HCT116 (cell line): ENCODE measurements at regions not wholly inside any gene's neighbourhood (a gene's known extent, or its start where the extent isn't known, plus 50 kb on each side); places are given as distances from the start of the nearest gene placed in this dataset.

ENCODE experiments used
- ATAC-seq: fragments of 200-7000 bp; cut with Tn5 transposase; 2 replicates; pipeline ENCODE4 v1.9.1; 2020; ENCODE audit warnings: mild to moderate bottlenecking, moderate library complexity
- BruUV-seq: library from RNA; stranded (reverse); fragments of 400-500 nt; replicated peaks from 2 replicates; lab custom pipeline; 2021; lab: Mats Ljungman, UMichigan
- CTCF ChIA-PET: fragments of 300-600 bp; sonication (Branson Sonifier 250); formaldehyde crosslinking; loops from one replicate; lab custom pipeline; 2021; ENCODE audit warnings: antibody characterized with exemption; lab: Charles Lee
- POLR2A ChIA-PET: fragments of 300-600, 350-600 bp; sonication (Branson Sonifier 250); formaldehyde crosslinking; loops from one replicate; lab custom pipeline; 2021; ENCODE audit warnings: antibody characterized with exemption; lab: Charles Lee
- RAD21 ChIA-PET, 2 experiments: fragments of 300-600 bp; sonication (Branson Sonifier 250); formaldehyde crosslinking; loops; one replicate each; lab custom pipeline; 2023; ENCODE audit warnings: low total read pairs in 2 of 2; ENCODE audit not compliant: uncharacterized antibody in 2 of 2, unreplicated experiment in 2 of 2, low non-redundant PET in 1 of 2; lab: Charles Lee
- DNase-seq: peaks from one replicate; pipeline ENCODE4 v3.0.0-alpha.2; 2010; ENCODE audit warnings: low read depth, low spot score
- H2AFZ ChIP-seq: fragments of 200-600 bp; shearing (Covaris generic), sonication (generic); 2 replicates; pipeline ENCODE4 v1.6.1; 2017; ENCODE audit warnings: low read depth, mixed run types, mixed read lengths, antibody characterized with exemption, low read length; ENCODE audit not compliant: poor library complexity, severe bottlenecking
- H3K27ac ChIP-seq: 2 replicates; pipeline ENCODE4 v1.5.1; 2012; ENCODE audit warnings: low read depth, low read length
- H3K27me3 ChIP-seq: fragments of 200-600 bp; sonication (generic); 2 replicates; pipeline ENCODE4 v1.6.1; 2016; ENCODE audit warnings: mixed run types, low read length, mixed read lengths; ENCODE audit not compliant: insufficient read depth
- H3K36me3 ChIP-seq, 2 experiments: fragments of 200-500 bp in 1 of 2; fragments of 200-600 bp in 1 of 2; sonication (Bioruptor generic) in 1 of 2; sonication (generic) in 1 of 2; 2 replicates each; pipeline versions ENCODE4 v1.5.1 to v1.6.1; 2014 to 2016; ENCODE audit warnings: low read length in 2 of 2, inconsistent platforms in 1 of 2, mixed read lengths in 1 of 2, mixed run types in 1 of 2; ENCODE audit not compliant: insufficient read depth in 2 of 2, control insufficient read depth in 1 of 2
- H3K4me1 ChIP-seq, 2 experiments: fragments of 200-600 bp in 1 of 2; sonication (generic) in 1 of 2; 2 replicates each; pipeline versions ENCODE4 v1.5.1 to v1.6.1; 2012 to 2017; ENCODE audit warnings: low read length in 2 of 2, inconsistent platforms in 1 of 2, mild to moderate bottlenecking in 1 of 2, mixed read lengths in 1 of 2, mixed run types in 1 of 2, moderate library complexity in 1 of 2; ENCODE audit not compliant: insufficient read depth in 2 of 2, control insufficient read depth in 1 of 2
- H3K4me2 ChIP-seq: fragments of 200-600 bp; sonication (generic); 2 replicates; pipeline ENCODE4 v1.6.1; 2017; ENCODE audit warnings: mixed run types, low read length, mixed read lengths
- H3K4me3 ChIP-seq, 2 experiments: fragments of 200-600 bp in 1 of 2; sonication (generic) in 1 of 2; replicated peaks in 1 of 2; 2 replicates each; pipeline ENCODE4 v1.5.1; 2011 to 2016; ENCODE audit warnings: low read length in 2 of 2, control low read depth in 1 of 2, low read depth in 1 of 2, mild to moderate bottlenecking in 1 of 2, mixed read lengths in 1 of 2, mixed run types in 1 of 2
- H3K79me2 ChIP-seq: fragments of 200-600 bp; sonication (generic); 2 replicates; pipeline ENCODE4 v1.6.1; 2017; ENCODE audit warnings: mild to moderate bottlenecking, mixed run types, low read length, moderate library complexity, mixed read lengths; ENCODE audit not compliant: insufficient read depth
- H3K9ac ChIP-seq: fragments of 200-600 bp; sonication (generic); 2 replicates; pipeline ENCODE4 v1.6.1; 2016; ENCODE audit warnings: low read length, mixed read lengths
- H3K9me2 ChIP-seq: fragments of 200-600 bp; sonication (generic), shearing (Covaris generic); 2 replicates; pipeline ENCODE4 v1.6.1; 2017; ENCODE audit warnings: mixed run types, mild to moderate bottlenecking, moderate library complexity; ENCODE audit not compliant: insufficient read depth
- H3K9me3 ChIP-seq, 2 experiments: fragments of 200-500 bp in 1 of 2; fragments of 200-600 bp in 1 of 2; sonication (Bioruptor generic) in 1 of 2; sonication (generic) in 1 of 2; 2 replicates each; pipeline ENCODE4 v1.6.1; 2014 to 2017; ENCODE audit warnings: low read length in 2 of 2, mixed read lengths in 2 of 2, inconsistent platforms in 1 of 2, low read depth in 1 of 2, mild to moderate bottlenecking in 1 of 2, mixed run types in 1 of 2, moderate library complexity in 1 of 2; ENCODE audit not compliant: control insufficient read depth in 1 of 2, insufficient read depth in 1 of 2
- H4K20me1 ChIP-seq: fragments of 200-600 bp; sonication (generic), shearing (Covaris generic); 2 replicates; pipeline ENCODE4 v1.6.1; 2017; ENCODE audit warnings: mixed run types, mild to moderate bottlenecking, moderate library complexity; ENCODE audit not compliant: insufficient read depth
- CEBPB ChIP-seq: IDR thresholded peaks from 2 replicates; pipeline ENCODE4 v1.6.1; 2012; ENCODE audit warnings: low read depth
- EGR1 ChIP-seq: IDR thresholded peaks from 2 replicates; pipeline ENCODE4 v1.6.1; 2012; ENCODE audit warnings: low read depth
- ELF1 ChIP-seq: IDR thresholded peaks from 2 replicates; pipeline ENCODE4 v1.6.1; 2012; ENCODE audit warnings: low read depth, borderline replicate concordance
- EZH2 ChIP-seq: fragments of 200-600 bp; sonication (generic); IDR thresholded peaks from 2 replicates; pipeline ENCODE4 v1.6.1; 2017; ENCODE audit warnings: antibody characterized with exemption, mixed run types
- EZH2phosphoT487 ChIP-seq: fragments of 200-600 bp; IDR thresholded peaks from 2 replicates; pipeline ENCODE4 v1.6.1; 2018; ENCODE audit warnings: antibody characterized with exemption, borderline replicate concordance
- FOSL1 ChIP-seq: IDR thresholded peaks from 2 replicates; pipeline ENCODE4 v1.6.1; 2012; ENCODE audit warnings: low read depth
- POLR2AphosphoS5 ChIP-seq: IDR thresholded peaks from 2 replicates; pipeline ENCODE4 v1.6.1; 2011; ENCODE audit warnings: mild to moderate bottlenecking, low read depth, low read length, moderate library complexity
- RAD21 ChIP-seq: IDR thresholded peaks from 2 replicates; pipeline ENCODE4 v1.6.1; 2012; ENCODE audit warnings: low read depth, mild to moderate bottlenecking
- TCF7L2 ChIP-seq: IDR thresholded peaks from 2 replicates; pipeline ENCODE4 v1.7.0; 2011; ENCODE audit warnings: borderline replicate concordance, inconsistent platforms; ENCODE audit not compliant: insufficient read depth, insufficient read length; ENCODE audit errors: extremely low read depth
- YY1 ChIP-seq: IDR thresholded peaks from 2 replicates; pipeline ENCODE4 v1.6.1; 2011; ENCODE audit warnings: low read length, low read depth, moderate library complexity, mild to moderate bottlenecking; ENCODE audit not compliant: insufficient replicate concordance; ENCODE audit errors: extremely low read depth
- intact Hi-C: fragments of 100-400 bp; cut with micrococcal nuclease; formaldehyde crosslinking; loops from 2 replicates; pipeline ENCODE4 v1.10.0; 2022
- TF ChIP-seq, protein P1 (sequence below): IDR thresholded peaks from 2 replicates; pipeline ENCODE4 v1.6.1; 2012
- TF ChIP-seq, protein P2 (sequence below): IDR thresholded peaks from 2 replicates; pipeline ENCODE4 v1.6.1; 2012
- TF ChIP-seq, protein P3 (sequence below), 3 experiments: fragments of 200-600 bp in 1 of 3; sonication (generic) in 1 of 3; IDR thresholded peaks in 2 of 3; conservative IDR thresholded peaks in 1 of 3; 2 replicates each; pipeline ENCODE4 v1.5.1; 2012 to 2017; ENCODE audit warnings: low read depth in 2 of 3, low read length in 2 of 3, antibody characterized with exemption in 1 of 3, borderline replicate concordance in 1 of 3, control low read depth in 1 of 3, mild to moderate bottlenecking in 1 of 3, mixed read lengths in 1 of 3, mixed run types in 1 of 3, moderate library complexity in 1 of 3; ENCODE audit not compliant: insufficient read depth in 1 of 3
- TF ChIP-seq, protein P4 (sequence below): IDR thresholded peaks from 2 replicates; pipeline ENCODE4 v1.6.1; 2011; ENCODE audit warnings: mild to moderate bottlenecking, low read length, moderate library complexity; ENCODE audit not compliant: insufficient replicate concordance; ENCODE audit errors: extremely low read depth

DNA sequence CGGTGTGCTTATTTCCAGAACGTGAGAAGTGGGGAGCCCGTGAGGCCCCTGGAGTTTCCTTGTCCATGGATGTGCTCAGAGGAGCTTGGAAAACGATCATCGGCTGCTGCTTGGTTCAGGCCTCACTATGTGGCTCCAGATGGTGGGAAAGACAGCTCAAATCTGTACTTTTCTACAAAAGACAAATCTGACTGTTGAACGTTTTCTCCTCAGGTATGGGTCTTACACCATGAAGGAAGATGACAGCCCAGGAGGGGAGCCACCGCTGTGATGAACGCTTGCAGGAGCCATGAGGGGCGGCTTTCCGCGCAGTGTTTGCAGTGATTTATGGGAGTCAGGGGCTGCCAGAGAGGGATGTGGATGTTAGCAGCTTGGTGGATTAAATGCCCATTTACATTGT lies 109.4 kb upstream of the E2F8 start:
- BruUV-seq: no TSS peak
- Histone ChIP-seq H3K27ac (no peak overlapping the region), H3K4me2 (no peak overlapping the region), H3K4me3 (no peak overlapping the region), H3K36me3 (no peaks in the 10 kb centered on the region), H3K79me2 (no peaks in the 10 kb centered on the region), H3K4me1 (no peaks in the 10 kb centered on the region), H2AFZ (no peak overlapping the region), H3K27me3 (peaks cover 79% of the 10 kb centered on the region), H3K9me3 (no peaks in the 10 kb centered on the region), H4K20me1 (no peaks in the 10 kb centered on the region; the same call in 1 of the 2 replicates), H3K9me2 (no peaks in the 10 kb centered on the region), H3K9ac (no peak overlapping the region)
- ChIA-PET CTCF (interaction anchor here (0.6 kb wide), 1 partner anchor 87 kb away, joined by 3 read pairs; no protein-coding TSS in a partner anchor), POLR2A (no interaction called here), RAD21 (no interaction called here)
- intact Hi-C loops: no loop called here
- no peak for DNase-seq
- ATAC-seq: no peak
- TF ChIP-seq CEBPB: no peak
- TF ChIP-seq, protein P1, sequence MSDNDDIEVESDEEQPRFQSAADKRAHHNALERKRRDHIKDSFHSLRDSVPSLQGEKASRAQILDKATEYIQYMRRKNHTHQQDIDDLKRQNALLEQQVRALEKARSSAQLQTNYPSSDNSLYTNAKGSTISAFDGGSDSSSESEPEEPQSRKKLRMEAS: no peak
- TF ChIP-seq POLR2AphosphoS5: no peak
- TF ChIP-seq EZH2: no peak
- TF ChIP-seq, protein P2, sequence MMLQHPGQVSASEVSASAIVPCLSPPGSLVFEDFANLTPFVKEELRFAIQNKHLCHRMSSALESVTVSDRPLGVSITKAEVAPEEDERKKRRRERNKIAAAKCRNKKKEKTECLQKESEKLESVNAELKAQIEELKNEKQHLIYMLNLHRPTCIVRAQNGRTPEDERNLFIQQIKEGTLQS: no peak
- no peak for TF ChIP-seq ELF1
- TF ChIP-seq FOSL1: no peak
- TF ChIP-seq EZH2phosphoT487: no peak
- TF ChIP-seq RAD21: no peak
- no peak for TF ChIP-seq TCF7L2
- no peak for TF ChIP-seq YY1
- no peak for TF ChIP-seq EGR1
- TF ChIP-seq, protein P3, sequence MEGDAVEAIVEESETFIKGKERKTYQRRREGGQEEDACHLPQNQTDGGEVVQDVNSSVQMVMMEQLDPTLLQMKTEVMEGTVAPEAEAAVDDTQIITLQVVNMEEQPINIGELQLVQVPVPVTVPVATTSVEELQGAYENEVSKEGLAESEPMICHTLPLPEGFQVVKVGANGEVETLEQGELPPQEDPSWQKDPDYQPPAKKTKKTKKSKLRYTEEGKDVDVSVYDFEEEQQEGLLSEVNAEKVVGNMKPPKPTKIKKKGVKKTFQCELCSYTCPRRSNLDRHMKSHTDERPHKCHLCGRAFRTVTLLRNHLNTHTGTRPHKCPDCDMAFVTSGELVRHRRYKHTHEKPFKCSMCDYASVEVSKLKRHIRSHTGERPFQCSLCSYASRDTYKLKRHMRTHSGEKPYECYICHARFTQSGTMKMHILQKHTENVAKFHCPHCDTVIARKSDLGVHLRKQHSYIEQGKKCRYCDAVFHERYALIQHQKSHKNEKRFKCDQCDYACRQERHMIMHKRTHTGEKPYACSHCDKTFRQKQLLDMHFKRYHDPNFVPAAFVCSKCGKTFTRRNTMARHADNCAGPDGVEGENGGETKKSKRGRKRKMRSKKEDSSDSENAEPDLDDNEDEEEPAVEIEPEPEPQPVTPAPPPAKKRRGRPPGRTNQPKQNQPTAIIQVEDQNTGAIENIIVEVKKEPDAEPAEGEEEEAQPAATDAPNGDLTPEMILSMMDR (IDR thresholded peaks at IDR 0.05 in 2 of 3, conservative IDR thresholded peaks at IDR 0.05 in 1 of 3; ENCODE audit: borderline replicate concordance in 1 of 3, insufficient read depth in 1 of 3, low read depth in 2 of 3, low read length in 2 of 3): no peak
- TF ChIP-seq, protein P4, sequence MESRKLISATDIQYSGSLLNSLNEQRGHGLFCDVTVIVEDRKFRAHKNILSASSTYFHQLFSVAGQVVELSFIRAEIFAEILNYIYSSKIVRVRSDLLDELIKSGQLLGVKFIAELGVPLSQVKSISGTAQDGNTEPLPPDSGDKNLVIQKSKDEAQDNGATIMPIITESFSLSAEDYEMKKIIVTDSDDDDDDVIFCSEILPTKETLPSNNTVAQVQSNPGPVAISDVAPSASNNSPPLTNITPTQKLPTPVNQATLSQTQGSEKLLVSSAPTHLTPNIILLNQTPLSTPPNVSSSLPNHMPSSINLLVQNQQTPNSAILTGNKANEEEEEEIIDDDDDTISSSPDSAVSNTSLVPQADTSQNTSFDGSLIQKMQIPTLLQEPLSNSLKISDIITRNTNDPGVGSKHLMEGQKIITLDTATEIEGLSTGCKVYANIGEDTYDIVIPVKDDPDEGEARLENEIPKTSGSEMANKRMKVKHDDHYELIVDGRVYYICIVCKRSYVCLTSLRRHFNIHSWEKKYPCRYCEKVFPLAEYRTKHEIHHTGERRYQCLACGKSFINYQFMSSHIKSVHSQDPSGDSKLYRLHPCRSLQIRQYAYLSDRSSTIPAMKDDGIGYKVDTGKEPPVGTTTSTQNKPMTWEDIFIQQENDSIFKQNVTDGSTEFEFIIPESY: no peak
